NT2/D1 (cell line): ENCODE measurements at regions not wholly inside any gene's neighbourhood (a gene's known extent, or its start where the extent isn't known, plus 50 kb on each side); places are given as distances from the start of the nearest gene placed in this dataset.

Source experiments
- SUZ12 ChIP-seq: IDR thresholded peaks from 2 replicates; pipeline ENCODE4 v1.6.1; 2011; ENCODE audit not compliant: insufficient read length, insufficient read depth; ENCODE audit errors: extremely low read depth
- YY1 ChIP-seq: IDR thresholded peaks from 2 replicates; pipeline ENCODE4 v1.6.1; 2011; ENCODE audit not compliant: insufficient read length, insufficient read depth
- ZNF274 ChIP-seq: IDR thresholded peaks from 2 replicates; pipeline ENCODE4 v1.6.1; 2011; ENCODE audit warnings: mild to moderate bottlenecking, low read depth, low read length

DNA sequence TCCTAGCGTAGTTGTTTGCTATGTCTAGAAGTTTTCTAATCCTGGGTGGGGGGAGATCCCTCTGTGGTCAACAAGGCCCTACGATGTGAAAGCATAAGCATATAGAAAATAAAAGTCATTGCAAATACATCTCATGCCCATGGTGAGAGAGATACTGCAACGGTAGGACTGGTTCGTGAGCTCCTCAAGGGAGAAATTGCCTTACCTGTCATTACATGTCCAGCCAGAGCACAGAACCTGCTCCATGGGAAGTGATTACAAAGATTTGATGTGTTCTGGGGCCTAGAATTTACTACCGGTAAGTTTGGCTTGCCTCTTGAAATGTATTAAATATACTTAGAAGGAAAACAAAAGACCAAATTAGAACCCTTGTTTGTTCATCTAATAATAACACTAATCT lies 60.9 kb upstream of the FAM47B start:
- TF ChIP-seq YY1 (no peak), ZNF274 (no peak), SUZ12 (no peak)
